Lower leg skin (tissue), 4 donors: ENCODE measurements at regions not wholly inside any gene's neighbourhood (a gene's known extent, or its start where the extent isn't known, plus 50 kb on each side); places are given as distances from the start of the nearest gene placed in this dataset.

Experiments used
- DNase-seq, 2 donors: peaks; one replicate each; pipeline ENCODE4 v3.0.0-alpha.2; 2019; ENCODE audit warnings: low spot score in 2 of 2
- H3K4me3 ChIP-seq: fragments of 200-600 bp; sonication (generic); 2 replicates; pipeline ENCODE4 v1.5.1; 2017; ENCODE audit warnings: mild to moderate bottlenecking, low read depth; ENCODE audit not compliant: poor library complexity, severe bottlenecking
- POLR2A ChIP-seq, 2 donors: fragments of 450-650 bp; IDR thresholded peaks; one replicate each; pipeline ENCODE4 v1.6.1; 2016 to 2017; ENCODE audit warnings: antibody characterized with exemption in 2 of 2, mild to moderate bottlenecking in 1 of 2, moderate library complexity in 1 of 2
- WGBS, 2 donors: methylation state at CpG; one replicate each; pipeline ENCODE4 v1.1.5; 2018; 5-methylcytosine and 5-hydroxymethylcytosine counted together
- intact Hi-C: fragments of 100-400 bp; cut with DNase I; formaldehyde crosslinking; loops from one replicate; pipeline ENCODE4 v1.15.0; 2023; ENCODE audit warnings: low total_unique reads
- TF ChIP-seq, protein P1 (sequence below), 3 donors: fragments of 450-650 bp; IDR thresholded peaks; one replicate each; pipeline ENCODE4 v1.5.1; 2016; ENCODE audit warnings: antibody characterized with exemption in 3 of 3, mild to moderate bottlenecking in 3 of 3, moderate library complexity in 2 of 3

GRCh38 chr22:27633296-27633871 is 168.2 kb downstream of the MN1 start:
- DNase-seq, result no peak
- no peak overlapping the region for H3K4me3 ChIP-seq
- WGBS, 2 donors, result 81 to 85% methylated on average over 8 of the region's 8 CpGs
- TF ChIP-seq, protein P1, sequence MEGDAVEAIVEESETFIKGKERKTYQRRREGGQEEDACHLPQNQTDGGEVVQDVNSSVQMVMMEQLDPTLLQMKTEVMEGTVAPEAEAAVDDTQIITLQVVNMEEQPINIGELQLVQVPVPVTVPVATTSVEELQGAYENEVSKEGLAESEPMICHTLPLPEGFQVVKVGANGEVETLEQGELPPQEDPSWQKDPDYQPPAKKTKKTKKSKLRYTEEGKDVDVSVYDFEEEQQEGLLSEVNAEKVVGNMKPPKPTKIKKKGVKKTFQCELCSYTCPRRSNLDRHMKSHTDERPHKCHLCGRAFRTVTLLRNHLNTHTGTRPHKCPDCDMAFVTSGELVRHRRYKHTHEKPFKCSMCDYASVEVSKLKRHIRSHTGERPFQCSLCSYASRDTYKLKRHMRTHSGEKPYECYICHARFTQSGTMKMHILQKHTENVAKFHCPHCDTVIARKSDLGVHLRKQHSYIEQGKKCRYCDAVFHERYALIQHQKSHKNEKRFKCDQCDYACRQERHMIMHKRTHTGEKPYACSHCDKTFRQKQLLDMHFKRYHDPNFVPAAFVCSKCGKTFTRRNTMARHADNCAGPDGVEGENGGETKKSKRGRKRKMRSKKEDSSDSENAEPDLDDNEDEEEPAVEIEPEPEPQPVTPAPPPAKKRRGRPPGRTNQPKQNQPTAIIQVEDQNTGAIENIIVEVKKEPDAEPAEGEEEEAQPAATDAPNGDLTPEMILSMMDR (IDR thresholded peaks at IDR 0.05), result no peak
- no peak for TF ChIP-seq POLR2A (IDR thresholded peaks at IDR 0.05)
- intact Hi-C loops, result no loop called here

DNA sequence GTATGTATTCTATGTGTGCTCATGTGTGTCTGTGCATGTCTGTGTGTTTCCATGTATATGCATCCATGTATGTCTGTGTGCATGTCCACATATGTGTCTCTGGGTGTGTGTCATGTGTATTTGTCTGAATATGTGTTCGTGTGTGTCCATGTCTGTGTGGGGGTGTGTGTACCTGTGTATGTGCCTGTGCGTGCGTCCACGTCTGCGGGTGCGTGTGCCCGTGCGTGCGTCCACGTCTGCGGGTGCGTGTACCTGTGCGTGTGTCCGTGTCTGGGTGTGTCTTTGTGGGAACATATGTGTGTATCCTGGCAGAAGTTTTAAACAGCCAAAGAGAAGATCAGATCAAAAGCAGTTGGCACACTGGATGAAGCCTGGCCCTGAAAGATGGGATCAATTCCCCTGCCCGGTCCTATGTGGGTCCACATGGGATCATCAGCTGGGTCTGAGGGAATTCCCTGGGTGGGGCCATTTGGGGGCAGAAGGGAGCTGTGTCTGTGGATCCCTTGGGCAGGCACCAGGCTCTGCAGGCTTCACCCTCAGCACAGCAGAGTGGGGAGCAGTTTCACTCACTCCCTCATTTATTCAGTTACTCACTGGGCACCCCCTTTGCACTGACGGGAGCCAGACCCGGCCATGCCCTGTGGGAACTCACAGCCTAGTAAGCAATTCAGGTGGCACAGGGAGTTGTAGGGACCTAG is 167.4 kb downstream of the MN1 start:
- intact Hi-C loops, result no loop called here
- TF ChIP-seq, protein P1 (IDR thresholded peaks at IDR 0.05), result no peak
- no peak for TF ChIP-seq POLR2A (IDR thresholded peaks at IDR 0.05)
- 83 to 92% methylated on average over 17 of the region's 17 CpGs for WGBS, 2 donors
- H3K4me3 ChIP-seq, result no peak overlapping the region
- DNase-seq, result no peak

- TF ChIP-seq POLR2A (IDR thresholded peaks at IDR 0.05), result no peak
- TF ChIP-seq, protein P1 (IDR thresholded peaks at IDR 0.05), result no peak
- H3K4me3 ChIP-seq, result no peak overlapping the region
- WGBS, 2 donors, result 80 to 92% methylated on average over 2 of the region's 2 CpGs
- DNase-seq, result no peak
- intact Hi-C loops, result no loop called here
These were observed 166.1 kb downstream of the MN1 start for GRCh38 chr22:27635435-27635834.

- no peak for DNase-seq
- no peak overlapping the region for H3K4me3 ChIP-seq
- intact Hi-C loops, result no loop called here
- 86 to 91% methylated on average over 6 of the region's 6 CpGs for WGBS, 2 donors
- no peak for TF ChIP-seq POLR2A (IDR thresholded peaks at IDR 0.05)
- TF ChIP-seq, protein P1 (IDR thresholded peaks at IDR 0.05), result no peak
These were observed 165.7 kb downstream of the MN1 start for GRCh38 chr22:27635852-27636251.

DNA sequence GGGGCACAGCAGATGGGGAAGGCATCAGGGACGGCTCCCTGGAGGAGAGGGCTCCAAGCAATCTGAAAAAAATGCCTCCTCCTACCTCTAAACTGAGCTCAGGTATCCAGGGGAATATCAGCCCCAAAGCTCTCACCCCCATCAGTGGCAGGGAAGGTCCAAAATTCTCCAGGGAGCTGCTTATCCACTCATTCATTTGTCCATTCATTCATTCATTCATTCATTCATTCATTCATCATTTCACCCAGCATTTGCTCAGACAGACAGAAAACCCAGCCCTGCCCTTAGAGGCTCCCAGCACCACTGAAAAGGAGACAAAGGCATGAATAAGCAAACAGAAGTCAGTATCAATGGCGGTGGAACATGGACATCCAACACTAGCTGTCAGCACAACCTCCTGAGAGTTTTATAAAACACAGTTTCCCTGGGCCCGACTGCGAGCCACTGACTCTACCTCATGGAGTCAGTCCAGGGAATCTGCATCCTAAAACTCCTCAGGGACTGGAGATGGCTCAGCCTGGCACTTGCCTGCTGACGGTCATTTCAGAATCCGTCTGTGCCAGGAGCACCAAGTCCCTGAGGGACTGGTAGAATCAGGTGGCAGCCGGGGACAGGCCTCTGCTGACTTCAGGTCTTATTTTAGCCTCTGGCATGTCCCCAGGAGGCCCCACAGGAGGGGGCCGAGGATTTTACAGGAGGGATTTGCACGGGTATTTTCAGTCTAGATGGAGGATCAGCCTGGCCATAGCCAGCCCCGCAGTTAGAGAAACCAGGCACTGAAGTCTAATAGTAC is 164.6 kb downstream of the MN1 start:
- no peak overlapping the region for H3K4me3 ChIP-seq
- intact Hi-C loops, result no loop called here
- TF ChIP-seq, protein P1 (IDR thresholded peaks at IDR 0.05), result no peak
- TF ChIP-seq POLR2A (IDR thresholded peaks at IDR 0.05), result no peak
- no peak for DNase-seq
- WGBS, 2 donors, result 74 to 92% methylated on average over 8 to 10 of the region's 10 CpGs
